NT2/D1 (cell line): ENCODE measurements at regions not wholly inside any gene's neighbourhood (a gene's known extent, or its start where the extent isn't known, plus 50 kb on each side); places are given as distances from the start of the nearest gene placed in this dataset.

Source experiments
- SUZ12 ChIP-seq: IDR thresholded peaks from 2 replicates; pipeline ENCODE4 v1.6.1; 2011; ENCODE audit not compliant: insufficient read length, insufficient read depth; ENCODE audit errors: extremely low read depth
- YY1 ChIP-seq: IDR thresholded peaks from 2 replicates; pipeline ENCODE4 v1.6.1; 2011; ENCODE audit not compliant: insufficient read length, insufficient read depth
- ZNF274 ChIP-seq: IDR thresholded peaks from 2 replicates; pipeline ENCODE4 v1.6.1; 2011; ENCODE audit warnings: mild to moderate bottlenecking, low read depth, low read length

DNA sequence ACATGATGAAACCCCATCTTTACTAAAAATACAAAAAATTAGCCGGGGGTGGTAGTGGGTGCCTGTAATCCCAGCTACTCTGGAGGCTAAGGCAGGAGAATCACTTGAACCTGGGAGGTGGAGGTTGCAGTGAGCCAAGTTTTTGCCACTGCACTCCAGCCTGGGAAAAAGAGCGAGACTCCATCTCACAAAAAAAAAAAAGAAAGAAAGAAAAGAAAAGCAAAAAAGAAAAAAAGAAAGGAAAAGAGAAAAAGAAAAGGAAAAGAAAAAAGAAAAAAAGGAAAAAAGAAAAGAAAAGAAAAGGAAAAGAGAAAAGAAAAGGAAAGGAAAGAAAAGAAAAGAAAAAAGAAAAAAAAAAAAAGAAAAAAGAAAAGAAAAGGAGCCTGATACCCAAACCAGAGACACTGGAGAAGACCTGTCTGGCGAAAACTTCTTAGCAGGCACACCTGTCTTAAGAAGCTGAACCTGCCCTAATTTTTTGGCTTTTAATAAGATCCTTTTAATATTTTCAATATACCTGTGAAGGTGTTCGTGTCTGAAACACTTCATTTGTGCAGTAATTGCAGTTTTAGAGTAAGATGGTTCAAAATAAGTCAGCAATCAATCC is 164.7 kb upstream of the IRX2 start:
- TF ChIP-seq ZNF274 (no peak), YY1 (no peak), SUZ12 (no peak)
